Fibroblast of skin of abdomen (primary cell): ENCODE measurements at regions not wholly inside any gene's neighbourhood (a gene's known extent, or its start where the extent isn't known, plus 50 kb on each side); places are given as distances from the start of the nearest gene placed in this dataset.

Experiments
- DNase-seq: peaks from one replicate; pipeline ENCODE4 v3.0.0-alpha.2; 2013

DNA sequence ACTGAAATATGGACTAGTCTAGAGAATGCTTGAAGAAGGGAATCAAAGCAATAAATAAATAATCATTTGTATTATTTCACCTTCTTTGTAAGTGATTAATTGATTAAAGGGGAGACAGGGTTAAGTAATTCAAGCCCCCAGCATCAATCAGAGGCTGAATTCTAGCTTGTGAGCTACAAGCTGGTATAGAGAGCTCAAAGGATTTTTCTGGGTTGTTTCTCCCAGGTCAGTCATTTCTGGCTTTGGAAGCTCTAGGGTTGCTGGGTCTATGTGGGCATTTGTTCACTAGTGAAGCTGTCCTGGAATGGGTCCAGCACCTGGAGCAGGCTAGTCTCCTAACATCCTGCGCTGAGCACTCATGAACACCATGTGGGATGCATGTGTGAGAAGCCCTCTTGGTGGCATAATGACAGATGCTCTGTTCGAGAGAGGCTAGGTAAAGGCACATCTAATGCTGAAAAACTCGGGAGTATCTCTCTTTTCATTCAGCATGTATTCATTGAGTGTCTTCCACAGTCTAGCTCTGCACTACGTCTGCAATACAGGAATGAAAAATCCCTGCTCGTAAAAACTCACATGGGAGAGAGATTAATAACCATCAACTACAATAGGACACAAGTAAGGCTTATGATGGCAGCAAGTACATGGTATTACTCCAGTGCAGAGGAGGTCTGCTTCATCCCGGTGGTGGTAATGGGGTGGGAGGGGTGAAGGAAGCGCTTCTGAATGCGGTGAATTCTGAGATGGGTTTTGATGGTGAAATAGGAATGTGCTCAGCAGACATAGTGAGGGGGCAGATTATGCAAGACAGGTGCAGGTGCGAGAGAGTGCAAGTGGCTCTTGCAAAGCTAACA is 68.0 kb upstream of the NRP1 start:
- no peak for DNase-seq

GRCh38 chr10:33401300-33401699 is 66.8 kb upstream of the NRP1 start:
- no peak for DNase-seq

- DNase-seq, result no peak
Measured at GRCh38 chr10:33398796-33399195, 64.3 kb upstream of the NRP1 start.

DNA sequence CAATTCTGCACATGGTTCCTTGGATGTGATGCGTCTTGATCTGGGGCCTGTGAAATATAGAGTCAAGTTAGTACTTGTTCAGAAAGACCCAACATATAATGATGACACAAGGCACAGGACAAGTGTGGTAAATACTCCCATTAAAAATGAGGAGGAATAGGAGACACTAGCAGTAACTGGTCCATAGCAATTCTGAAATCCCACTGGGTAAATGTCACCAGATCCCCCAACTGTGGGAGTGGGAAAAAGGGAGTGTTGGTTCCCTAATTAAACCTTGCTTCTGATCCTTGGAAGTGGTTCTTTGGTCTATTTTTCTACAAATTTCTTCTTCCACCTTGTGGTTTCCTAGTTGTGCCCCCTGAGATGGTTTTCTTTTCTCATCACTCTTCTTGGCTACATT is 62.5 kb upstream of the NRP1 start:
- no peak for DNase-seq

DNA sequence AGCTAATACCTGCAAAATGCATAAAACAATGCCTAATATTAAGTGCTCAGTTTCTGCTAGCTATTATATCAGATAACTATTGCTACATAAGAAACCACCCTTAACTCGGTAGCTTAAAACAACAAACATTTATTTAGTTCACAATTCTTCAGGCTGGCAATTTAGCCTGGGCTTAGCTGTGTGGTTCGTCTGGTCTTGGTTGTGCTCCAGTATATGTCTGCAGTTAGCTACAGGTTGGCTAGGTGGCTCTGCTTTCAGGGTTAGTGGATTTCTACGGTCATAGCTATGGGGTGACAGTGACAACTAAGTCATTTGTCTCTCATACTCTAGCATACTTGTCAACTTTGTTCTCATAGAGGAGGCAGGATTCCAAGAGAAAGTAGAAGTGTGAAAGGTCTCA is 61.8 kb upstream of the NRP1 start:
- DNase-seq, result no peak

DNA sequence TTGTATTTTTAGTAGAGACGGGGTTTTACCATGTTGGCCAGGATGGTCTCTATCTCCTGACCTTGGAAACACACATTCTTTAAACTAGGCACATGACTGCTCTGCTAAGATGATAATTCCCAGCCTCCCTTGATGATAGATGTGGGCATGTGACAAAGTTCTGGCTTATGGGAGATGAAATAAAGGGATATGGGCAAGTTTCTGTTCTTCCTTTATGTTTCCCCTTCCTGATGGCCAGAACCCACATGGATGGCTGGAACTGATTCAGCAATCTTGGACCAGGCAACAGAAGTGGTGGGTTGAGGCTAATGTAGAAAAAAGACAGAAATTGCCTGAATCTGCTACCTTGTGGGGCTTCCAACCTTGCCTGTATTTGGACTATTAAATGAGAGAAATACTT is 60.7 kb upstream of the NRP1 start:
- DNase-seq, result no peak

- no peak for DNase-seq
Measured at GRCh38 chr10:33392706-33393105, 58.2 kb upstream of the NRP1 start.

GRCh38 chr10:33391611-33392465 is 57.4 kb upstream of the NRP1 start:
- peak; percentile 62 for DNase-seq

GRCh38 chr10:33390046-33390445 is 55.6 kb upstream of the NRP1 start:
- no peak for DNase-seq

DNA sequence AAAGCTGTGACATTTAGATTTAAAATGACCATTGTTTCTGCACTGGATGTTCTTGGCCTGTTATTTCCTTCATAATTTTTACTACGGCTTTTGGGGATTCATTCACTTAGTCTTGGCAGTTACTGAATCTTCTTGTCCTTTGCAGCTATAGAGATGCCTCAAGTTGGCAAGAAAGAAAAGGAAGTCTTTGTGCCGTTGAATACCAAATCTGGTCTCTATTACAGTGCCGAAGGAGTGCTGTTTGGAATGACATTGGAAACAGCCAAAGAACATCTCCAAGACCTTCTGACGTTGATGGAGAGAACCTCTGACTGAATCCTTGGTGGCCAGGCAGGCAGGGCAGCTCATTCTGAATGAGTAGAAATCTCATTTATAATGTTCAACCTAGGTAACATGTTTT is 54.3 kb upstream of the NRP1 start:
- DNase-seq, result no peak

GRCh38 chr10:33388382-33388781 is 53.9 kb upstream of the NRP1 start:
- DNase-seq, result no peak

GRCh38 chr10:33387720-33388119 is 53.3 kb upstream of the NRP1 start:
- DNase-seq, result no peak

- peak; percentile 37 for DNase-seq
Measured at GRCh38 chr10:33386926-33387325, 52.5 kb upstream of the NRP1 start.

DNA sequence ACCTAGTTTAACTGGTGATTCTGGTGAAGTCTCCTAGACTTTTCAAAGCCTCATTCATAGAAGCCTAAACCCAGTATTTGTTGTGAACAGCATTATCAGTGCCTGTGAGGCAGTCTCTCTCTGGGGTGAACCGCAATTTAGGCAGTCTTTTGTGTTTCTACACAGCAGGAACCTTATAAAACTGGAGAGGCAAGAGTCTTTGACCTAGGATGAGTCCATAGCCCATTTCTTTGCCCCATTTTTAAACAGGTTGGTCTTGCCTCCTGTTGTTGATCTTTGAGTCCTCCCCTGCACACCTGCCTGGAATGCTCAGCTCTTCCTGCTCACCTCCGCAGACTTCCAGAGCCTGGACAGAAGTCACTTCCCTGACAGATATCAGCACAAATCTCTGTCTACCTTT is 51.2 kb upstream of the NRP1 start:
- no peak for DNase-seq

DNA sequence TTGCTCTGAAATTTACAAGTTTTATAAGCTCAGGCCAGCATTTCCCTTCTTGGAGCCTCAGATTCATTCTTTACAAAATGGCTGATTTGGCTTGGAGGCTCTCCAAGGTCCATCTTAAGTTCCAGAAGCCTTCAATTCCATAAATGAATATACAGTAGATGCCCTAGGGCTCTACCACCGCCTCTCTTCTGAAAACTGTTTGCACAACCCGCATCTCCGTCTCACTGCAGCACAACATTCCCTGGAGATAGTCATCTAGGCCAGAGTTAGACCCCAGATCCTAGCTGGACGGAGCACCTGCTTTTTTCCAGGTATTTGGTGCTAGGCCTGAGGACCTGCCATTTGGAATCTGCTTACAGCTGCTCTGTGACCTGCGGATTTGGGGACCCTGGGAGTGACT is 50.5 kb upstream of the NRP1 start:
- DNase-seq, result no peak
